GM19238 (cell line): ENCODE measurements at regions not wholly inside any gene's neighbourhood (a gene's known extent, or its start where the extent isn't known, plus 50 kb on each side); places are given as distances from the start of the nearest gene placed in this dataset.

Experiments
- DNase-seq: peaks from one replicate; pipeline ENCODE4 v3.0.0; 2011; ENCODE audit warnings: low spot score; ENCODE audit not compliant: insufficient read length

- no peak for DNase-seq
Observed at GRCh38 chr3:94179059-94179458, 116.2 kb downstream of the NSUN3 start.

- DNase-seq: no peak
Observed at GRCh38 chr3:94183551-94183950, 120.7 kb downstream of the NSUN3 start.

- no peak for DNase-seq
Observed at GRCh38 chr3:94184781-94185180, 121.9 kb downstream of the NSUN3 start.

- DNase-seq: no peak
Observed at GRCh38 chr3:94185753-94186152, 122.9 kb downstream of the NSUN3 start.

- no peak for DNase-seq
Observed at GRCh38 chr3:94187697-94188096, 124.8 kb downstream of the NSUN3 start.

GRCh38 chr3:94195381-94195780 lies 132.5 kb downstream of the NSUN3 start:
- DNase-seq: no peak

GRCh38 chr3:94206291-94206690 lies 143.4 kb downstream of the NSUN3 start:
- DNase-seq: no peak

GRCh38 chr3:94210256-94210655 lies 147.4 kb downstream of the NSUN3 start:
- DNase-seq: no peak

GRCh38 chr3:94217406-94217805 lies 154.5 kb downstream of the NSUN3 start:
- no peak for DNase-seq

- DNase-seq: no peak
Observed at GRCh38 chr3:94220426-94220825, 157.6 kb downstream of the NSUN3 start.

GRCh38 chr3:94221829-94222228 lies 159.0 kb downstream of the NSUN3 start:
- no peak for DNase-seq

GRCh38 chr3:94225148-94225865 lies 162.4 kb downstream of the NSUN3 start:
- no peak for DNase-seq

- no peak for DNase-seq
Observed at GRCh38 chr3:94226078-94226477, 163.2 kb downstream of the NSUN3 start.

GRCh38 chr3:94232921-94233320 lies 170.1 kb downstream of the NSUN3 start:
- no peak for DNase-seq

- no peak for DNase-seq
Observed at GRCh38 chr3:94234177-94234788, 171.4 kb downstream of the NSUN3 start.

- no peak for DNase-seq
Observed at GRCh38 chr3:94241986-94242385, 179.1 kb downstream of the NSUN3 start.

GRCh38 chr3:94246171-94246570 lies 183.3 kb downstream of the NSUN3 start:
- DNase-seq: no peak

- DNase-seq: no peak
Observed at GRCh38 chr3:94248042-94248441, 185.2 kb downstream of the NSUN3 start.

GRCh38 chr3:94249491-94250079 lies 186.7 kb downstream of the NSUN3 start:
- DNase-seq: peak; percentile 31

- no peak for DNase-seq
Observed at GRCh38 chr3:94251566-94251965, 188.7 kb downstream of the NSUN3 start.

GRCh38 chr3:94252316-94252715 lies 189.5 kb downstream of the NSUN3 start:
- no peak for DNase-seq

- no peak for DNase-seq
Observed at GRCh38 chr3:94256888-94257813, 194.3 kb downstream of the NSUN3 start.
